GM18861 (cell line): ENCODE measurements at regions not wholly inside any gene's neighbourhood (a gene's known extent, or its start where the extent isn't known, plus 50 kb on each side); places are given as distances from the start of the nearest gene placed in this dataset.

Source experiments
- ATAC-seq: cut with Tn5 transposase; IDR thresholded peaks from one replicate; pipeline ENCODE4 v1.9.1; 2021; ENCODE audit not compliant: unreplicated experiment

DNA sequence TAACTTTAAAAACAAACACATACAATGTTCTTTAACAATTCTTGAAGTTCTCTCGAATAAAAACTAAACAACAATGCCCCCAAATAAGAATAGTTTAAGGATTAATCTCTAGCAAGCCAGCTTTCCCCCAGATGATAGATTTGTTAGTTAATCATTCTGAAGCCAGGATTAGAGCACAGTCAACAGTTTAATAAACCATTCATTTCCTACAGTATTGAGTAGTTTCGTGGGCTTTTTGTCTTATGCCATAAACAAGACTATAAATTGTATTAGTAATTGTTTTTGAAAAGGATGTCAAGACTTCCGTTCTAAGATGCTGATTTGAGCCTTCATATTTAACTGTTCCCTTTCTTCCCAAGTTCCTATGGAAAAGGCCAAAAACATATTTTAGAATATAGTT lies 136.6 kb downstream of the PIK3R1 start:
- no peak for ATAC-seq

GRCh38 chr5:68353605-68354004 lies 138.0 kb downstream of the PIK3R1 start:
- no peak for ATAC-seq

DNA sequence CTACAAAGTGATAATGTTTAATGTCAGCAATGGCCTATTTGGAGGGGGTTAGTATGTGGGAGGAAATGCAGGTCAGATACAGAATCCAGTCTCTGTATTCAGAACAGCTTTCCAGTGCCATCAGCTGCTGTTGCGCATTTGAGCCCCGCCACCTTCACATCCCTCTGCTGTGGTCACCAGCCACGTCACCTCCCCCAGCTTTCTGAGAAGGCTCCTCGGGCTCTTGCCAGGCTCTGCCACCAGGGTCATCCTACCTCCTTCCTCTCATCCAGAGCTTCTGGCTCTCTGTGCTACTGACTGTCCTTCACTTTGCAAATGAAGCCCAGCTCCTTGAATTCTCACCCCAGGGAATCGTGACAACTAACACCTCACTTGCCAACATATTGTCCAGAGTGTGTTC lies 138.8 kb downstream of the PIK3R1 start:
- ATAC-seq = no peak

- no peak for ATAC-seq
Observed at GRCh38 chr5:68356216-68356615, 140.7 kb downstream of the PIK3R1 start.

DNA sequence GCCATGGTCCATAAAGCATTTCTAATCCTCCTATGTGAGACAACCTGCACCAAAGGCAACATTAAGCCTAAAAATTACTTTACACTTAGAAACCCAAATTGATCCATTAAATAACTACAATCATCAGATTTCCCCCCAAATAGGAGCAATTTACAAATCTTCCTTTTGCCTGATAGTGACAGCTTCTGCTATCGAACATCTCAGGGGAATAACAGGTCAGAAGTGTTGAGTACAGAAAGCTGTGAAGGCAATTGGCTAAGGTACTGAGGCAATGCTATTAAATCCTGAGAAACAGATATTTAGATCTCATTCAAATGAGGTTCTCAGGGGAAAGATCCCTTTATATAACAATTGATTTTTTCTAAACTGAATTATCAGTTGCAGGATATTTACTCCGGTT lies 141.1 kb downstream of the PIK3R1 start:
- no peak for ATAC-seq

DNA sequence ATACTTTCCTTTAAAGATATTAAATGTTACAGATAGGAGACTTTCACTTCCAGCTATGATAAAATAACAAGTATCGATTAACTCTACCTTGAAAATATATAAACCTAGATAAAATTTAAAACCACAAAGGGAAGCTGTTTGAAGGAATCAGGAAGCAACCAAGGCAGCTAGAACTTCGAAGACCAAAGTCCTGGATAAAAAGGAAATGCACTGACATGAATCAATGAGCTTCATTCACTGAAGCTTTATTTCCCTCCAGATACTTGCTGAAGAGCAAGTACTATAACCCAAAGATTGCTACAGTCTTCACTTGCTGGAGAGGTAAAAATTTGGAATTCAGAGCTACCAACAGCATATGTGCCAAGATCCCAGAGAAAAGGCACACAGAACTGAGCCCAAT lies 144.1 kb downstream of the PIK3R1 start:
- no peak for ATAC-seq

GRCh38 chr5:68362331-68362730 lies 146.8 kb downstream of the PIK3R1 start:
- ATAC-seq = no peak

DNA sequence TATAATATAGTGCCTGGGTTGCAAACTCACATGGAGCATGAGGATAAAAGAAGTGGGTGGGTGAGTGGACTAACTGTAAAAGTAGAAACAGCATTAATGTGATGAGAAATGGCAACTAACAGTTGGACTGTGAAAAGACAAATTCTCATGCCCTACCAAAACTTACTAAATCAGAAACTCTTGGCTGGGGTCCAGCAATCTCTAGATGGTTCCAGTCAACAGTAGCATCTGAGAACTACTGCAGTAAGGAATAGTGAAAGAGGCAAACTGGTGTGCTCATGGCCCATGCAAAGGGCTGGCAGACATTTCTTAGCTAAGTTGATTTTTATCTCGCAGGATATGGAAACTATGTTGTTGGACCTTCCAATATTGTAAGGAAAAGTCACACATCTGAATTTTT lies 150.3 kb downstream of the PIK3R1 start:
- no peak for ATAC-seq

GRCh38 chr5:68367287-68367686 lies 151.7 kb downstream of the PIK3R1 start:
- no peak for ATAC-seq

DNA sequence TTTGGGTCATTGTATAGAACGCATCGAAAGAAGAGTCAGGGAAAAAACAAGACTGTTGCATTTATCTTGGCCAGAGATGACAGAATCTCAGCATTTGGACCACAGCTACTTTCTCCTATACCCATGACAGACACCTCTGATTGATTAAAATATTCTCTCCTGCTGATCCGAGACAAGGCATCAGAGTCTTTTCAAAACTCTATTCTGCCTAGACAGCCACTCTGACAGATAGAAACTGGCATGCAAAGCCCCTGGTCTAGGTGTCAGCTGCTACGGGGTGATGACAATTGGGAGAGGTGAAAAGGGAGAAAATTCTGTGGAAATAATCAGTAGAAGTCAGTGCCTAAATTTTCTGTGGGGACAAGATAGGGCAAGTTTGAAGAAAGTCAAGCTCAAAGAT lies 152.2 kb downstream of the PIK3R1 start:
- no peak for ATAC-seq

DNA sequence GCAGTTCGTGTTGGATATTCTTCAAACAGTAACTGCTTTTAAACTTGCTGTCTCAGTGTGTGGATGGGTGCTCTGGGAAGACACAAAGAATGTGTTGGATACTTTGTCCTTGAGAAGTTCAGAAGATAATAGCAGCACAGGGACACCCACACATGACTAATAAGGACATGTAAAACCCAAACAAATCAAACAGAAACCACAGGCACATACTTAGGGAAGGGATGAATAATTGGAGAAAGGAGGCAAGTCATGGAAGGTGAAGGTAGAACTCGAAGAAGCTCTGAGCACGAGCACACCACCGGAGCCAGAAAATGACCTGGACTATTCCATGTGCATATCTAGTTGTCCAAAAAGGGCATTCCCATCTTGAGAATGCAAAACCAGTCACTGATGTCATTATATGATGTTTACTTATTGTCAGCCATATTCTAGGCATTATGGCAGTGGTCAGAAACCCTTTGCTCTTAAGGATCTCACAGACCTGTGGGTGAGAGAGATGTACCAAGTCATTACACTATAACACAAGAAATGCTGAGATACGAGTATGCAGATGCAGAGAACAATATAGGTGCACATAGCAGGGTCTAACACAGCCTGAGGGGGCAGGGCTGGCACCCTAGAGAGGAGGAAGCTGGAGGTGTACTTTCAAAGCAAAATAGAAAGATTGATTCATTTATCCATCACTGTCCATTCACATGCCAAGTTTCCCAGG lies 152.9 kb downstream of the PIK3R1 start:
- no peak for ATAC-seq

- ATAC-seq = no peak
Observed at GRCh38 chr5:68369023-68369359, 153.4 kb downstream of the PIK3R1 start.

GRCh38 chr5:68369457-68370125 lies 154.0 kb downstream of the PIK3R1 start:
- ATAC-seq = peak; percentile 76

DNA sequence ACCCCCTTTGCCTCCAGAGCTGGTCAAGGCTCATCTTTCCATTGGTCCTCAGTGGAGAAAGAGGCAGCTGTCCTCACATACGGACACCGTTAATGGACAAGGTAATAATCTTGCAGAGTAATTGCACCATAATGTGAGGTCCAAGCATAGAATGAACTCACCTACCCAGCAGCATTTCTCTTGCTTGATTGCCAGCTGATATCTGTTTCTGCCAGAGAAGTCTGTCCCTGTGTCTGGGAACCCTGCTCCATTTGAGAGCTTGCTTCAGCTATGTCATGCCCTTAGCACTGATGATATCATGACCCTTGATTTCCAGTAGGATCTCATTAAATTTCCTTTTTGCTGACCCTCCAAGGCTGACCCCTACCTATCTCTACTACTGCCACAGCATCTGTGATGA lies 154.6 kb downstream of the PIK3R1 start:
- ATAC-seq = no peak

DNA sequence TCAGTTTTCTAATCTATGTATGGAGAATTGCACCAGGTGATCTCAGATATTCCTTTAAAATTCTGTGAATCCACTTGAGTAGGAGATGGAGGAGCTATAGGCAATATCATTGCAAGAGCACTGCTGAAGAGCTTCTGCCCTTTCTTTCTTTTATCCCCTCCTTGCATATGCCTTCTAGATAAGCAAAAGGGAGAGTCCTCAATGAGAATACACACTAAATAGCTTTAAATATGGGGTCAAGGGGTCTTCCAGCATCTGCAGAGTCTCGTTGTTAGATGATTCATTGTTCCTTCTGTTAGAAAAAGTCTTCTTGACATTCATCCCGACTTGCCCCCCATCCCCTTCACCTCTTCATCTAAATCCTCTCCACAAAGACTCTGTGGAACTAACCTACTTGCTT lies 156.1 kb downstream of the PIK3R1 start:
- no peak for ATAC-seq

GRCh38 chr5:68372161-68372560 lies 156.6 kb downstream of the PIK3R1 start:
- no peak for ATAC-seq

GRCh38 chr5:68373050-68373449 lies 157.5 kb downstream of the PIK3R1 start:
- ATAC-seq = no peak

GRCh38 chr5:68374796-68375518 lies 159.4 kb downstream of the PIK3R1 start:
- ATAC-seq = no peak

GRCh38 chr5:68375540-68375939 lies 160.0 kb downstream of the PIK3R1 start:
- ATAC-seq = no peak

DNA sequence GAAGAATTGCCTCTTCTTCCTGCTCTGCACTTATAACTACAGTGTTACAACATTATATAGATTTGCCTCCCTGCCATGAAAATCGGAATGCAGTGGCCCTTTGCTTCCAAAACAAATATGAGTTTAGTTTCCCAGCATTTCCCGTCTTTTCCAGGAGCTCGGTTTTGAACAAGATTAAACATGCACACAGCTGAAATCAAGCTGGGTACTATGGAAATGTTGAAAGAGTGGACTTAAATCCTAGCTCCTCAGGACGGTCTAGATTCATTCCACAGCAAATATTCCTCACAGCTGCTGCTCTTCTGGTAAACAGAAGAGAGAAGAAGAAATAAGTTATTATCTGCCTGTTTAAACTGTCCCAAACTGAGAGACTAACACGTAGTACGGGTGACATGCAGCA lies 161.4 kb downstream of the PIK3R1 start:
- no peak for ATAC-seq

- ATAC-seq = no peak
Observed at GRCh38 chr5:68377733-68378132, 162.2 kb downstream of the PIK3R1 start.

GRCh38 chr5:68378204-68378820 lies 162.8 kb downstream of the PIK3R1 start:
- ATAC-seq = peak; percentile 75
